ENCODE measurements at regions not wholly inside any gene's neighbourhood (a gene's known extent, or its start where the extent isn't known, plus 50 kb on each side); places are given as distances from the start of the nearest gene placed in this dataset.

DNA sequence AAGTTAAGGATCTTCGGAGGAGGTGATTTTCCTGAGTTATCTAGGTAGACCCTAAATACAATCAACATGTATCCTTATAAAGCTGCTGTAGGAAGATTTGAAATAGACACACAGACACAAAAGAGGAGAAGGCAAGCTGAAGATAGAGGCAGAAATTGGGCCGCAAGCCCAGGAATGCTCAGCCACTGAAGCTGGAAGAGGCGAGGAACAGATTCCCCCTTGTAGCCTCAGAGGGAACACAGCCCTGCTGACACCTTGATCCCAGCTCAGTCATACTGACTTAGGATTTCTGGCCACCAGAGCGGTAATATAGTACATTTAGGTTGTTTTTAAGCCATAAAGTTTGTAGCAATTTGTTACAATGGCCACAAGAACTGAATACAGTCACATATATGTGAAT, 90.9 kb downstream of the ETAA1 start:
- DNase-seq (ENCODE audit: low read depth in 1 of 2, low spot score in 1 of 2) (no peak), FAIRE-seq (no peak), ATAC-seq (no peak)
- ChIA-PET POLR2A (no interaction called here), CTCF (interaction anchor here (0.6 to 1.2 kb wide), 3 partner anchors 11 to 1176 kb away, joined by 3 to 7 read pairs (median 5); no protein-coding TSS in a partner anchor)
- Histone ChIP-seq H3K27ac (no peak overlapping the region), H3K4me3 (no peak overlapping the region), H3K9me3 (no peaks in the 10 kb centered on the region), H3K4me1 (no peaks in the 10 kb centered on the region), H3K4me2 (no peak overlapping the region)
- TF ChIP-seq, protein P1, sequence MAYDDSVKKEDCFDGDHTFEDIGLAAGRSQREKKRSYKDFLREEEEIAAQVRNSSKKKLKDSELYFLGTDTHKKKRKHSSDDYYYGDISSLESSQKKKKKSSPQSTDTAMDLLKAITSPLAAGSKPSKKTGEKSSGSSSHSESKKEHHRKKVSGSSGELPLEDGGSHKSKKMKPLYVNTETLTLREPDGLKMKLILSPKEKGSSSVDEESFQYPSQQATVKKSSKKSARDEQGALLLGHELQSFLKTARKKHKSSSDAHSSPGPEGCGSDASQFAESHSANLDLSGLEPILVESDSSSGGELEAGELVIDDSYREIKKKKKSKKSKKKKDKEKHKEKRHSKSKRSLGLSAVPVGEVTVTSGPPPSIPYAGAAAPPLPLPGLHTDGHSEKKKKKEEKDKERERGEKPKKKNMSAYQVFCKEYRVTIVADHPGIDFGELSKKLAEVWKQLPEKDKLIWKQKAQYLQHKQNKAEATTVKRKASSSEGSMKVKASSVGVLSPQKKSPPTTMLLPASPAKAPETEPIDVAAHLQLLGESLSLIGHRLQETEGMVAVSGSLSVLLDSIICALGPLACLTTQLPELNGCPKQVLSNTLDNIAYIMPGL (CRISPR knock-in tag; IDR thresholded peaks at IDR 0.05; ENCODE audit: borderline replicate concordance), result no peak
- no peak for TF ChIP-seq ZFP36 (IDR thresholded peaks at IDR 0.05; ENCODE audit: borderline replicate concordance, partially characterized antibody)
- no peak for TF ChIP-seq EP300 (IDR thresholded peaks at IDR 0.05)
- no peak for TF ChIP-seq RCOR1 (IDR thresholded peaks at IDR 0.05; ENCODE audit: low read depth, low read length)
- no peak for TF ChIP-seq CEBPB (IDR thresholded peaks at IDR 0.05)
- TF ChIP-seq TP53 (CRISPR knock-in tag; IDR thresholded peaks at IDR 0.05), result no peak
- no peak for TF ChIP-seq JUNB (IDR thresholded peaks at IDR 0.05)
- TF ChIP-seq CHD4 (IDR thresholded peaks at IDR 0.05; ENCODE audit: borderline replicate concordance), result no peak
- no peak for TF ChIP-seq PBX3 (IDR thresholded peaks at IDR 0.05)
- no peak for TF ChIP-seq ZNF302 (CRISPR knock-in tag; IDR thresholded peaks at IDR 0.05)
- TF ChIP-seq, protein P2, sequence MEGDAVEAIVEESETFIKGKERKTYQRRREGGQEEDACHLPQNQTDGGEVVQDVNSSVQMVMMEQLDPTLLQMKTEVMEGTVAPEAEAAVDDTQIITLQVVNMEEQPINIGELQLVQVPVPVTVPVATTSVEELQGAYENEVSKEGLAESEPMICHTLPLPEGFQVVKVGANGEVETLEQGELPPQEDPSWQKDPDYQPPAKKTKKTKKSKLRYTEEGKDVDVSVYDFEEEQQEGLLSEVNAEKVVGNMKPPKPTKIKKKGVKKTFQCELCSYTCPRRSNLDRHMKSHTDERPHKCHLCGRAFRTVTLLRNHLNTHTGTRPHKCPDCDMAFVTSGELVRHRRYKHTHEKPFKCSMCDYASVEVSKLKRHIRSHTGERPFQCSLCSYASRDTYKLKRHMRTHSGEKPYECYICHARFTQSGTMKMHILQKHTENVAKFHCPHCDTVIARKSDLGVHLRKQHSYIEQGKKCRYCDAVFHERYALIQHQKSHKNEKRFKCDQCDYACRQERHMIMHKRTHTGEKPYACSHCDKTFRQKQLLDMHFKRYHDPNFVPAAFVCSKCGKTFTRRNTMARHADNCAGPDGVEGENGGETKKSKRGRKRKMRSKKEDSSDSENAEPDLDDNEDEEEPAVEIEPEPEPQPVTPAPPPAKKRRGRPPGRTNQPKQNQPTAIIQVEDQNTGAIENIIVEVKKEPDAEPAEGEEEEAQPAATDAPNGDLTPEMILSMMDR (IDR thresholded peaks at IDR 0.05), result no peak
- TF ChIP-seq GATA3 (IDR thresholded peaks at IDR 0.05; ENCODE audit: borderline replicate concordance), result no peak
- TF ChIP-seq HDAC2 (IDR thresholded peaks at IDR 0.05), result no peak
- TF ChIP-seq PHF8 (IDR thresholded peaks at IDR 0.05; ENCODE audit: borderline replicate concordance, low read depth), result no peak
- no peak for TF ChIP-seq FOSB (CRISPR knock-in tag; IDR thresholded peaks at IDR 0.05)
- WGBS (ENCODE audit: missing lambda C conversion rate), result 79% methylated on average over 4 of the region's 4 CpGs

GRCh38 chr2:67489396-67489795, 92.3 kb downstream of the ETAA1 start:
- H3K4me1 ChIP-seq, result no peaks in the 10 kb centered on the region
- H3K4me3 ChIP-seq, result no peak overlapping the region
- DNase-seq (ENCODE audit: low read depth in 1 of 2, low spot score in 1 of 2) (no peak), FAIRE-seq (no peak), ATAC-seq (no peak)
- no peak overlapping the region for H3K27ac ChIP-seq
- H3K4me2 ChIP-seq, result no peak overlapping the region
- no peaks in the 10 kb centered on the region for H3K9me3 ChIP-seq
- POLR2A ChIA-PET, result no interaction called here
- WGBS (ENCODE audit: missing lambda C conversion rate), result 76% methylated on average over 8 of the region's 8 CpGs
- CTCF ChIA-PET, result interaction anchor here (0.9 to 1.8 kb wide), 2 partner anchors 12 to 18 kb away, joined by 3 to 5 read pairs; no protein-coding TSS in a partner anchor
- no peak for TF ChIP-seq ZC3H11A (IDR thresholded peaks at IDR 0.05)
- TF ChIP-seq, protein P3, sequence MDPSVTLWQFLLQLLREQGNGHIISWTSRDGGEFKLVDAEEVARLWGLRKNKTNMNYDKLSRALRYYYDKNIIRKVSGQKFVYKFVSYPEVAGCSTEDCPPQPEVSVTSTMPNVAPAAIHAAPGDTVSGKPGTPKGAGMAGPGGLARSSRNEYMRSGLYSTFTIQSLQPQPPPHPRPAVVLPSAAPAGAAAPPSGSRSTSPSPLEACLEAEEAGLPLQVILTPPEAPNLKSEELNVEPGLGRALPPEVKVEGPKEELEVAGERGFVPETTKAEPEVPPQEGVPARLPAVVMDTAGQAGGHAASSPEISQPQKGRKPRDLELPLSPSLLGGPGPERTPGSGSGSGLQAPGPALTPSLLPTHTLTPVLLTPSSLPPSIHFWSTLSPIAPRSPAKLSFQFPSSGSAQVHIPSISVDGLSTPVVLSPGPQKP (IDR thresholded peaks at IDR 0.05; ENCODE audit: low read depth, low read length), result no peak
- TF ChIP-seq, protein P2 (IDR thresholded peaks at IDR 0.05), result no peak
- TF ChIP-seq CBX2 (IDR thresholded peaks at IDR 0.05; ENCODE audit: borderline replicate concordance, low read depth), result no peak
- no peak for TF ChIP-seq CEBPB (IDR thresholded peaks at IDR 0.05)
- no peak for TF ChIP-seq POLR2AphosphoS2 (conservative IDR thresholded peaks at IDR 0.05; ENCODE audit: low read length)
- TF ChIP-seq BCL3 (IDR thresholded peaks at IDR 0.05), result no peak
- no peak for TF ChIP-seq ATOH8 (CRISPR knock-in tag; IDR thresholded peaks at IDR 0.05; ENCODE audit: low read depth)
- TF ChIP-seq SREBF2 (IDR thresholded peaks at IDR 0.05), result no peak
- TF ChIP-seq, protein P4, sequence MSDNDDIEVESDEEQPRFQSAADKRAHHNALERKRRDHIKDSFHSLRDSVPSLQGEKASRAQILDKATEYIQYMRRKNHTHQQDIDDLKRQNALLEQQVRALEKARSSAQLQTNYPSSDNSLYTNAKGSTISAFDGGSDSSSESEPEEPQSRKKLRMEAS (IDR thresholded peaks at IDR 0.05), result no peak
- no peak for TF ChIP-seq TP53 (CRISPR knock-in tag; IDR thresholded peaks at IDR 0.05)
- no peak for TF ChIP-seq JUNB (IDR thresholded peaks at IDR 0.05)
- TF ChIP-seq NFE2L2 (conservative IDR thresholded peaks at IDR 0.05; ENCODE audit: low read length), result no peak
